ENCODE measurements at regions not wholly inside any gene's neighbourhood (a gene's known extent, or its start where the extent isn't known, plus 50 kb on each side); places are given as distances from the start of the nearest gene placed in this dataset.

DNA sequence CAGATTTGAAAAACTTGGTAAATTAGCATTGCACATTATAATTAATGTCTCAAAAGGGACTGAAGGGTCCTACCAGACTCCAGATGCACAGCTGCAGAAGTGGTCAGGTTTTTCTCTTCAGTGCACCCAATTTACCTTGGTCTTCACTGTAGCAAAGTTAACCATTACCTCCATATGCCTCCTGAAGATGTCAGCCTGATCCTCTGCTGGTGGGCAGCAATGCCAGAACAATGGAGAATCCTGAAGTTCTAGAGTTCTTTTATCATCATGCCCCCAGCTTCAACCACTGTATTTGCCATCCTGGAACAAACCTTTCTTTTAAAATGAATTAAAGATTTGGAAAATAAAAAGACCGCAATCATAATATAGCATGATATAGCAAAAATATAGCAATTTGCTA is 1774.8 kb upstream of the CELF4 start:
- H3K36me3 ChIP-seq (ENCODE audit: low read length), result no peaks in the 10 kb centered on the region
- H3K4me2 ChIP-seq (ENCODE audit: low read depth, low read length, poor library complexity, severe bottlenecking), result no peak overlapping the region
- no peaks in the 10 kb centered on the region for H3F3A ChIP-seq (ENCODE audit: insufficient read depth)
- H3K4me3 ChIP-seq (ENCODE audit: insufficient read depth, low read length, poor library complexity, severe bottlenecking), result no peak overlapping the region
- no peak overlapping the region for H2AFZ ChIP-seq (ENCODE audit: low read depth, low read length, severe bottlenecking)
- no peaks in the 10 kb centered on the region for H4K20me1 ChIP-seq (ENCODE audit: low read depth, low read length)
- H3K9me3 ChIP-seq (ENCODE audit: insufficient read depth, low read length), result peaks cover 4% of the 10 kb centered on the region; the same call in 1 of the 2 replicates
- no peaks in the 10 kb centered on the region for H3K27me3 ChIP-seq (ENCODE audit: low read length)
- H3K27ac ChIP-seq (ENCODE audit: low read depth, low read length), result no peak overlapping the region
- TF ChIP-seq, protein P1, sequence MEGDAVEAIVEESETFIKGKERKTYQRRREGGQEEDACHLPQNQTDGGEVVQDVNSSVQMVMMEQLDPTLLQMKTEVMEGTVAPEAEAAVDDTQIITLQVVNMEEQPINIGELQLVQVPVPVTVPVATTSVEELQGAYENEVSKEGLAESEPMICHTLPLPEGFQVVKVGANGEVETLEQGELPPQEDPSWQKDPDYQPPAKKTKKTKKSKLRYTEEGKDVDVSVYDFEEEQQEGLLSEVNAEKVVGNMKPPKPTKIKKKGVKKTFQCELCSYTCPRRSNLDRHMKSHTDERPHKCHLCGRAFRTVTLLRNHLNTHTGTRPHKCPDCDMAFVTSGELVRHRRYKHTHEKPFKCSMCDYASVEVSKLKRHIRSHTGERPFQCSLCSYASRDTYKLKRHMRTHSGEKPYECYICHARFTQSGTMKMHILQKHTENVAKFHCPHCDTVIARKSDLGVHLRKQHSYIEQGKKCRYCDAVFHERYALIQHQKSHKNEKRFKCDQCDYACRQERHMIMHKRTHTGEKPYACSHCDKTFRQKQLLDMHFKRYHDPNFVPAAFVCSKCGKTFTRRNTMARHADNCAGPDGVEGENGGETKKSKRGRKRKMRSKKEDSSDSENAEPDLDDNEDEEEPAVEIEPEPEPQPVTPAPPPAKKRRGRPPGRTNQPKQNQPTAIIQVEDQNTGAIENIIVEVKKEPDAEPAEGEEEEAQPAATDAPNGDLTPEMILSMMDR (IDR thresholded peaks at IDR 0.05; ENCODE audit: insufficient read depth, low read length, poor library complexity, severe bottlenecking), result no peak
- no peak for TF ChIP-seq EZH2phosphoT487 (conservative IDR thresholded peaks at IDR 0.05; ENCODE audit: low read length)
- no peak overlapping the region for H3K9ac ChIP-seq (ENCODE audit: low read length)
- H3K79me2 ChIP-seq (ENCODE audit: insufficient read depth, low read length), result no peaks in the 10 kb centered on the region
- H3K9me2 ChIP-seq (replicated peaks; ENCODE audit: insufficient read depth, low read length), result no peaks in the 10 kb centered on the region

DNA sequence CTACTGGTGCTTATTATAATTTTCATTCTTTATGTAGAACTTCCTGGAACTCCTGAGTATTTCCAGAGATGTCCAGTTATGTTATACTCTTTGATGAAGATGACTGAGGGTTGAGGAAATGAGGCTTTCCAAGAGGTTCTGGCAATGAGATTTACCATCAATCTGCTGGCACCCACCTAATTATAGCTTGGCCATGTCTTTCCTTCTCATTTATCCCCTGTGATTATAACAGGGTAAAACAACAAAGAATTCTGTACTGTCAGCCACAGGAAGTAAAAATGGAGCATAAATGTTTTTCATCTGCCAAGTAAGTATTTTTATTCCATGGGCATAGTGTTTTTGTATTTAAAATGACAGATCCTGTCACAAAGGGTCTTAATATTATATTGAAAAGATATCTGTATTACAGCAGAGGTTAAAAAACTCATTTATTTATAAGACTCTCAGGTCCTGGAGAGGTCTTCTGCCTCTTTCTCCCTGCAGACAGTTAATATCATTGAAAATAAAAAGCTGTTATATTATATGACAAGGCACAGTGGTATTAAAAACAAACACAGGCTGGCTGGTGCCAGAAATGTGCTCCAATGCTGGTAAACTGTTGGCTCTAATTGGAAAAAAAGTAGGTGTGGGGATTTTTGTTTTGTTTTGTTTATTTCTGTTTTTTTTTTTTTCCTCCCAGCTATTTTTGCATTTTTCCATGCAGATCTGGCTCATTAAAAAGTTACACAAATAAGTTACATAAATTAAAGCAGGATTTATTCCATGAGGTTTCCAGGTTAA is 1764.1 kb upstream of the CELF4 start:
- H3K9me2 ChIP-seq (replicated peaks; ENCODE audit: insufficient read depth, low read length), result no peaks in the 10 kb centered on the region
- no peaks in the 10 kb centered on the region for H4K20me1 ChIP-seq (ENCODE audit: low read depth, low read length)
- H2AFZ ChIP-seq (ENCODE audit: low read depth, low read length, severe bottlenecking), result no peak overlapping the region
- no peak overlapping the region for H3K4me2 ChIP-seq (ENCODE audit: low read depth, low read length, poor library complexity, severe bottlenecking)
- H3K4me3 ChIP-seq (ENCODE audit: insufficient read depth, low read length, poor library complexity, severe bottlenecking), result no peak overlapping the region
- no peak for TF ChIP-seq EZH2phosphoT487 (conservative IDR thresholded peaks at IDR 0.05; ENCODE audit: low read length)
- TF ChIP-seq, protein P1 (IDR thresholded peaks at IDR 0.05; ENCODE audit: insufficient read depth, low read length, poor library complexity, severe bottlenecking), result no peak
- H3K9ac ChIP-seq (ENCODE audit: low read length), result no peak overlapping the region
- H3K36me3 ChIP-seq (ENCODE audit: low read length), result no peaks in the 10 kb centered on the region
- H3K27me3 ChIP-seq (ENCODE audit: low read length), result no peaks in the 10 kb centered on the region
- H3F3A ChIP-seq (ENCODE audit: insufficient read depth), result no peaks in the 10 kb centered on the region
- no peaks in the 10 kb centered on the region for H3K79me2 ChIP-seq (ENCODE audit: insufficient read depth, low read length)
- H3K27ac ChIP-seq (ENCODE audit: low read depth, low read length), result no peak overlapping the region
- H3K9me3 ChIP-seq (ENCODE audit: insufficient read depth, low read length), result no peaks in the 10 kb centered on the region

DNA sequence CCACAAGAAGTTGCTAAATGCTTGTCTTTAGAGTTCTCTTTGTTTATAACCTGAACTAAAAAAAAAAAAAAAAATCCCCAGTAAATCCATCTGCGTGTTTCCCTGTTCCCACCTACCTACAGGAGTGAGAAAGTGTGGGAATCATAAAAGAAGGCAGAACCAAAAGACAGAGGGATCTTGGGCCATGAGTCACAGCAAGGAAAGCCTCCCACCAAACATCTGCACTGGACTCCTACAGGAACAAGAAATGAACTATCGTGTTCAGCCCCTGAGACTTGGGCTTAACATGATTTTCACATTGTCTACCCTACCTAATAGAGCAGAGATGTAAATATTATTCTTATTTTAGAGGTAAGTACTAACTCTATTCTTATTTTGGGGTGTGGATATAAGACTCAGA is 1761.2 kb upstream of the CELF4 start:
- H3K36me3 ChIP-seq (ENCODE audit: low read length), result no peaks in the 10 kb centered on the region
- no peaks in the 10 kb centered on the region for H3K9me3 ChIP-seq (ENCODE audit: insufficient read depth, low read length)
- H3K4me2 ChIP-seq (ENCODE audit: low read depth, low read length, poor library complexity, severe bottlenecking), result no peak overlapping the region
- no peaks in the 10 kb centered on the region for H3K27me3 ChIP-seq (ENCODE audit: low read length)
- no peaks in the 10 kb centered on the region for H3F3A ChIP-seq (ENCODE audit: insufficient read depth)
- H3K27ac ChIP-seq (ENCODE audit: low read depth, low read length), result no peak overlapping the region
- H3K79me2 ChIP-seq (ENCODE audit: insufficient read depth, low read length), result no peaks in the 10 kb centered on the region
- H3K4me3 ChIP-seq (ENCODE audit: insufficient read depth, low read length, poor library complexity, severe bottlenecking), result no peak overlapping the region
- H3K9ac ChIP-seq (ENCODE audit: low read length), result no peak overlapping the region
- no peak overlapping the region for H2AFZ ChIP-seq (ENCODE audit: low read depth, low read length, severe bottlenecking)
- TF ChIP-seq, protein P1 (IDR thresholded peaks at IDR 0.05; ENCODE audit: insufficient read depth, low read length, poor library complexity, severe bottlenecking), result no peak
- TF ChIP-seq EZH2phosphoT487 (conservative IDR thresholded peaks at IDR 0.05; ENCODE audit: low read length), result no peak
- H4K20me1 ChIP-seq (ENCODE audit: low read depth, low read length), result no peaks in the 10 kb centered on the region
- H3K9me2 ChIP-seq (replicated peaks; ENCODE audit: insufficient read depth, low read length), result no peaks in the 10 kb centered on the region

Measured in SU-DHL-6 (cell line).